Caco-2 (cell line): ENCODE measurements at regions not wholly inside any gene's neighbourhood (a gene's known extent, or its start where the extent isn't known, plus 50 kb on each side); places are given as distances from the start of the nearest gene placed in this dataset.

ENCODE experiments used
- BruUV-seq: library from RNA; stranded (reverse); fragments of 400-500 nt; replicated peaks from 2 replicates; lab custom pipeline; 2021; lab: Mats Ljungman, UMichigan
- CTCF ChIA-PET: fragments of 300-600 bp; sonication (Branson Sonifier 250); formaldehyde crosslinking; loops from one replicate; lab custom pipeline; 2022; ENCODE audit warnings: antibody characterized with exemption; lab: Charles Lee
- POLR2A ChIA-PET: fragments of 300-600 bp; sonication (Branson Sonifier 250); formaldehyde crosslinking; loops from one replicate; lab custom pipeline; 2022; ENCODE audit warnings: antibody characterized with exemption; lab: Charles Lee
- DNase-seq, 2 experiments: peaks; one replicate each; pipeline versions ENCODE4 v3.0.0 to v3.0.0-alpha.2; 2020 to 2022
- H3K27me3 ChIP-seq: replicated peaks from 2 replicates; pipeline ENCODE4 v1.6.0; 2011; ENCODE audit warnings: low read length; ENCODE audit not compliant: control insufficient read depth, insufficient read depth
- H3K36me3 ChIP-seq: 2 replicates; pipeline ENCODE4 v1.5.1; 2011; ENCODE audit warnings: low read length; ENCODE audit not compliant: control insufficient read depth, insufficient read depth
- H3K4me1 ChIP-seq: fragments of 250-450 bp; sonication (Bioruptor Pico); 2 replicates; pipeline ENCODE4 v1.5.1; 2020; ENCODE audit warnings: mild to moderate bottlenecking
- H3K4me3 ChIP-seq: 2 replicates; pipeline ENCODE4 v1.5.1; 2011; ENCODE audit warnings: low read depth, mild to moderate bottlenecking, control low read depth, low read length
- H3K9me3 ChIP-seq: fragments of 250-450 bp; sonication (Bioruptor Pico); 2 replicates; pipeline ENCODE4 v1.5.1; 2020; ENCODE audit warnings: mild to moderate bottlenecking, moderate library complexity
- H3K27ac Mint-ChIP-seq: one replicate; pipeline ENCODE4 v1.8.0; 2022; ENCODE audit warnings: mixed read lengths; ENCODE audit not compliant: unreplicated experiment
- H3K27me3 Mint-ChIP-seq: one replicate; pipeline ENCODE4 v1.8.0; 2022; ENCODE audit warnings: mixed read lengths; ENCODE audit not compliant: insufficient read depth, unreplicated experiment
- H3K36me3 Mint-ChIP-seq: one replicate; pipeline ENCODE4 v1.8.0; 2022; ENCODE audit warnings: mild to moderate bottlenecking, mixed read lengths; ENCODE audit not compliant: insufficient read depth, unreplicated experiment
- H3K4me1 Mint-ChIP-seq: one replicate; pipeline ENCODE4 v1.8.0; 2022; ENCODE audit warnings: low read depth, mixed read lengths; ENCODE audit not compliant: unreplicated experiment
- H3K4me3 Mint-ChIP-seq: one replicate; pipeline ENCODE4 v1.8.0; 2022; ENCODE audit warnings: mild to moderate bottlenecking, moderate library complexity, mixed read lengths; ENCODE audit not compliant: unreplicated experiment
- H3K9me3 Mint-ChIP-seq: one replicate; pipeline ENCODE4 v1.8.0; 2022; ENCODE audit warnings: mixed read lengths; ENCODE audit not compliant: unreplicated experiment
- intact Hi-C: fragments of 100-400 bp; cut with micrococcal nuclease; formaldehyde crosslinking; loops from one replicate; pipeline ENCODE4 v1.10.0; 2022; ENCODE audit not compliant: unreplicated experiment
- TF ChIP-seq, protein P1 (sequence below), 2 experiments: fragments of 200-600 bp in 1 of 2; IDR thresholded peaks; 1 replicate in 1 of 2; 2 replicates in 1 of 2; pipeline versions ENCODE4 v1.5.1 to v1.8.0; 2011 to 2022; ENCODE audit warnings: antibody characterized with exemption in 1 of 2, control low read depth in 1 of 2, inconsistent platforms in 1 of 2, low read depth in 1 of 2, low read length in 1 of 2, mild to moderate bottlenecking in 1 of 2, moderate library complexity in 1 of 2; ENCODE audit not compliant: insufficient read depth in 1 of 2, severe bottlenecking in 1 of 2, unreplicated experiment in 1 of 2

GRCh38 chr5:91956738-91957137 lies 573.6 kb upstream of the ARRDC3 start:
- no peaks in the 10 kb centered on the region for H3K4me1 ChIP-seq
- no peaks in the 10 kb centered on the region for H3K4me1 Mint-ChIP-seq
- intact Hi-C loops = no loop called here
- CTCF ChIA-PET = no interaction called here
- TF ChIP-seq, protein P1, sequence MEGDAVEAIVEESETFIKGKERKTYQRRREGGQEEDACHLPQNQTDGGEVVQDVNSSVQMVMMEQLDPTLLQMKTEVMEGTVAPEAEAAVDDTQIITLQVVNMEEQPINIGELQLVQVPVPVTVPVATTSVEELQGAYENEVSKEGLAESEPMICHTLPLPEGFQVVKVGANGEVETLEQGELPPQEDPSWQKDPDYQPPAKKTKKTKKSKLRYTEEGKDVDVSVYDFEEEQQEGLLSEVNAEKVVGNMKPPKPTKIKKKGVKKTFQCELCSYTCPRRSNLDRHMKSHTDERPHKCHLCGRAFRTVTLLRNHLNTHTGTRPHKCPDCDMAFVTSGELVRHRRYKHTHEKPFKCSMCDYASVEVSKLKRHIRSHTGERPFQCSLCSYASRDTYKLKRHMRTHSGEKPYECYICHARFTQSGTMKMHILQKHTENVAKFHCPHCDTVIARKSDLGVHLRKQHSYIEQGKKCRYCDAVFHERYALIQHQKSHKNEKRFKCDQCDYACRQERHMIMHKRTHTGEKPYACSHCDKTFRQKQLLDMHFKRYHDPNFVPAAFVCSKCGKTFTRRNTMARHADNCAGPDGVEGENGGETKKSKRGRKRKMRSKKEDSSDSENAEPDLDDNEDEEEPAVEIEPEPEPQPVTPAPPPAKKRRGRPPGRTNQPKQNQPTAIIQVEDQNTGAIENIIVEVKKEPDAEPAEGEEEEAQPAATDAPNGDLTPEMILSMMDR (IDR thresholded peaks at IDR 0.05; ENCODE audit: insufficient read depth in 1 of 2, low read depth in 1 of 2, low read length in 1 of 2, severe bottlenecking in 1 of 2, unreplicated experiment in 1 of 2) = no peak
- no peak overlapping the region for H3K27ac Mint-ChIP-seq
- H3K9me3 Mint-ChIP-seq = no peaks in the 10 kb centered on the region
- POLR2A ChIA-PET = no interaction called here
- no peak overlapping the region for H3K4me3 ChIP-seq
- H3K27me3 ChIP-seq = no peaks in the 10 kb centered on the region
- DNase-seq = no peak
- BruUV-seq = no TSS peak
- no peaks in the 10 kb centered on the region for H3K36me3 Mint-ChIP-seq
- H3K4me3 Mint-ChIP-seq = no peak overlapping the region
- no peaks in the 10 kb centered on the region for H3K9me3 ChIP-seq
- H3K27me3 Mint-ChIP-seq = peaks cover 4% of the 10 kb centered on the region
- H3K36me3 ChIP-seq = no peaks in the 10 kb centered on the region

- no peaks in the 10 kb centered on the region for H3K9me3 Mint-ChIP-seq
- ChIA-PET POLR2A (no interaction called here), CTCF (no interaction called here)
- H3K4me3 Mint-ChIP-seq = no peak overlapping the region
- Histone ChIP-seq H3K9me3 (no peaks in the 10 kb centered on the region), H3K27me3 (no peaks in the 10 kb centered on the region), H3K4me1 (no peaks in the 10 kb centered on the region), H3K4me3 (no peak overlapping the region), H3K36me3 (no peaks in the 10 kb centered on the region)
- intact Hi-C loops = no loop called here
- no peak for DNase-seq
- no peak overlapping the region for H3K27ac Mint-ChIP-seq
- no peaks in the 10 kb centered on the region for H3K36me3 Mint-ChIP-seq
- H3K4me1 Mint-ChIP-seq = no peaks in the 10 kb centered on the region
- peaks cover 7% of the 10 kb centered on the region for H3K27me3 Mint-ChIP-seq
- no TSS peak for BruUV-seq
- TF ChIP-seq, protein P1 (IDR thresholded peaks at IDR 0.05; ENCODE audit: insufficient read depth in 1 of 2, low read depth in 1 of 2, low read length in 1 of 2, severe bottlenecking in 1 of 2, unreplicated experiment in 1 of 2) = no peak
Measured at GRCh38 chr5:91955610-91956009, 572.5 kb upstream of the ARRDC3 start.

GRCh38 chr5:91954136-91954535 lies 571.0 kb upstream of the ARRDC3 start:
- H3K4me1 Mint-ChIP-seq = no peaks in the 10 kb centered on the region
- Histone ChIP-seq H3K9me3 (no peaks in the 10 kb centered on the region), H3K4me3 (no peak overlapping the region), H3K27me3 (no peaks in the 10 kb centered on the region), H3K36me3 (no peaks in the 10 kb centered on the region), H3K4me1 (no peaks in the 10 kb centered on the region)
- TF ChIP-seq, protein P1 (IDR thresholded peaks at IDR 0.05; ENCODE audit: insufficient read depth in 1 of 2, low read depth in 1 of 2, low read length in 1 of 2, severe bottlenecking in 1 of 2, unreplicated experiment in 1 of 2) = no peak
- no TSS peak for BruUV-seq
- intact Hi-C loops = no loop called here
- H3K4me3 Mint-ChIP-seq = no peak overlapping the region
- H3K27me3 Mint-ChIP-seq = peaks cover 16% of the 10 kb centered on the region
- no peaks in the 10 kb centered on the region for H3K9me3 Mint-ChIP-seq
- no peaks in the 10 kb centered on the region for H3K36me3 Mint-ChIP-seq
- ChIA-PET POLR2A (no interaction called here), CTCF (no interaction called here)
- H3K27ac Mint-ChIP-seq = no peak overlapping the region
- DNase-seq = no peak
